ENCODE measurements at regions not wholly inside any gene's neighbourhood (a gene's known extent, or its start where the extent isn't known, plus 50 kb on each side); places are given as distances from the start of the nearest gene placed in this dataset.

GRCh38 chr7:41096917-41097316 lies 606.0 kb downstream of the INHBA start:
- ATAC-seq (ENCODE audit: insufficient read depth, low FRiP score) (no peak), DNase-seq (no peak)
- no peak overlapping the region for H3K4me3 ChIP-seq
- H3K9ac ChIP-seq (ENCODE audit: insufficient read depth in 1 of 2, low read length in 2 of 2): no peak overlapping the region
- H3K36me3 ChIP-seq (ENCODE audit: control insufficient read depth in 4 of 4, insufficient read depth in 4 of 4, low read length in 4 of 4): no peaks in the 10 kb centered on the region
- H3K27me3 ChIP-seq (ENCODE audit: control insufficient read depth in 3 of 3, insufficient read depth in 3 of 3, low read length in 2 of 3): no peaks in the 10 kb centered on the region
- H3K9me3 ChIP-seq (ENCODE audit: control insufficient read depth in 4 of 4, insufficient read depth in 3 of 4, low read length in 3 of 4): no peaks in the 10 kb centered on the region
- WGBS, 2 donors: 69 to 86% methylated on average over 4 of the region's 4 CpGs
- TF ChIP-seq, protein P1, sequence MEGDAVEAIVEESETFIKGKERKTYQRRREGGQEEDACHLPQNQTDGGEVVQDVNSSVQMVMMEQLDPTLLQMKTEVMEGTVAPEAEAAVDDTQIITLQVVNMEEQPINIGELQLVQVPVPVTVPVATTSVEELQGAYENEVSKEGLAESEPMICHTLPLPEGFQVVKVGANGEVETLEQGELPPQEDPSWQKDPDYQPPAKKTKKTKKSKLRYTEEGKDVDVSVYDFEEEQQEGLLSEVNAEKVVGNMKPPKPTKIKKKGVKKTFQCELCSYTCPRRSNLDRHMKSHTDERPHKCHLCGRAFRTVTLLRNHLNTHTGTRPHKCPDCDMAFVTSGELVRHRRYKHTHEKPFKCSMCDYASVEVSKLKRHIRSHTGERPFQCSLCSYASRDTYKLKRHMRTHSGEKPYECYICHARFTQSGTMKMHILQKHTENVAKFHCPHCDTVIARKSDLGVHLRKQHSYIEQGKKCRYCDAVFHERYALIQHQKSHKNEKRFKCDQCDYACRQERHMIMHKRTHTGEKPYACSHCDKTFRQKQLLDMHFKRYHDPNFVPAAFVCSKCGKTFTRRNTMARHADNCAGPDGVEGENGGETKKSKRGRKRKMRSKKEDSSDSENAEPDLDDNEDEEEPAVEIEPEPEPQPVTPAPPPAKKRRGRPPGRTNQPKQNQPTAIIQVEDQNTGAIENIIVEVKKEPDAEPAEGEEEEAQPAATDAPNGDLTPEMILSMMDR (IDR thresholded peaks at IDR 0.05; ENCODE audit: control extremely low read depth, extremely low read depth): no peak
- no peak overlapping the region for H3K27ac ChIP-seq (ENCODE audit: low read depth in 1 of 2, low read length in 1 of 2)
- no peaks in the 10 kb centered on the region for H3K4me1 ChIP-seq (ENCODE audit: control insufficient read depth in 5 of 5, insufficient read depth in 5 of 5, low read length in 5 of 5)

- 81 to 91% methylated on average over 3 of the region's 3 CpGs for WGBS, 2 donors
- no peaks in the 10 kb centered on the region for H3K36me3 ChIP-seq (ENCODE audit: control insufficient read depth in 4 of 4, insufficient read depth in 4 of 4, low read length in 4 of 4)
- H3K4me1 ChIP-seq (ENCODE audit: control insufficient read depth in 5 of 5, insufficient read depth in 5 of 5, low read length in 5 of 5): no peaks in the 10 kb centered on the region
- no peak overlapping the region for H3K27ac ChIP-seq (ENCODE audit: low read depth in 1 of 2, low read length in 1 of 2)
- H3K9ac ChIP-seq (ENCODE audit: insufficient read depth in 1 of 2, low read length in 2 of 2): no peak overlapping the region
- ATAC-seq (ENCODE audit: insufficient read depth, low FRiP score) (no peak), DNase-seq (no peak)
- TF ChIP-seq, protein P1 (IDR thresholded peaks at IDR 0.05; ENCODE audit: control extremely low read depth, extremely low read depth): no peak
- no peaks in the 10 kb centered on the region for H3K27me3 ChIP-seq (ENCODE audit: control insufficient read depth in 3 of 3, insufficient read depth in 3 of 3, low read length in 2 of 3)
- no peak overlapping the region for H3K4me3 ChIP-seq
- no peaks in the 10 kb centered on the region for H3K9me3 ChIP-seq (ENCODE audit: control insufficient read depth in 4 of 4, insufficient read depth in 3 of 4, low read length in 3 of 4)
These were observed 609.7 kb downstream of the INHBA start for GRCh38 chr7:41093141-41093540.

- Histone ChIP-seq H3K4me1 (ENCODE audit: control insufficient read depth in 5 of 5, insufficient read depth in 5 of 5, low read length in 5 of 5) (no peaks in the 10 kb centered on the region), H3K9me3 (ENCODE audit: control insufficient read depth in 4 of 4, insufficient read depth in 3 of 4, low read length in 3 of 4) (no peaks in the 10 kb centered on the region), H3K36me3 (ENCODE audit: control insufficient read depth in 4 of 4, insufficient read depth in 4 of 4, low read length in 4 of 4) (no peaks in the 10 kb centered on the region), H3K27ac (ENCODE audit: low read depth in 1 of 2, low read length in 1 of 2) (no peak overlapping the region), H3K27me3 (ENCODE audit: control insufficient read depth in 3 of 3, insufficient read depth in 3 of 3, low read length in 2 of 3) (no peaks in the 10 kb centered on the region), H3K4me3 (no peak overlapping the region), H3K9ac (ENCODE audit: insufficient read depth in 1 of 2, low read length in 2 of 2) (no peak overlapping the region)
- DNase-seq (no peak), ATAC-seq (ENCODE audit: insufficient read depth, low FRiP score) (no peak)
- WGBS, 2 donors: 84 to 93% methylated on average over 2 of the region's 2 CpGs
- TF ChIP-seq, protein P1 (IDR thresholded peaks at IDR 0.05; ENCODE audit: control extremely low read depth, extremely low read depth): no peak
These were observed 617.6 kb downstream of the INHBA start for GRCh38 chr7:41085244-41085643.

GRCh38 chr7:41084381-41084780 lies 618.5 kb downstream of the INHBA start:
- Histone ChIP-seq H3K9ac (ENCODE audit: insufficient read depth in 1 of 2, low read length in 2 of 2) (no peak overlapping the region), H3K27me3 (ENCODE audit: control insufficient read depth in 3 of 3, insufficient read depth in 3 of 3, low read length in 2 of 3) (no peaks in the 10 kb centered on the region), H3K9me3 (ENCODE audit: control insufficient read depth in 4 of 4, insufficient read depth in 3 of 4, low read length in 3 of 4) (no peaks in the 10 kb centered on the region), H3K4me1 (ENCODE audit: control insufficient read depth in 5 of 5, insufficient read depth in 5 of 5, low read length in 5 of 5) (no peaks in the 10 kb centered on the region), H3K36me3 (ENCODE audit: control insufficient read depth in 4 of 4, insufficient read depth in 4 of 4, low read length in 4 of 4) (no peaks in the 10 kb centered on the region), H3K27ac (ENCODE audit: low read depth in 1 of 2, low read length in 1 of 2) (no peak overlapping the region), H3K4me3 (no peak overlapping the region)
- DNase-seq (no peak), ATAC-seq (ENCODE audit: insufficient read depth, low FRiP score) (no peak)
- TF ChIP-seq, protein P1 (IDR thresholded peaks at IDR 0.05; ENCODE audit: control extremely low read depth, extremely low read depth): no peak
- 72 to 79% methylated on average over 2 of the region's 2 CpGs for WGBS, 2 donors
